22Rv1 (cell line): ENCODE measurements at regions not wholly inside any gene's neighbourhood (a gene's known extent, or its start where the extent isn't known, plus 50 kb on each side); places are given as distances from the start of the nearest gene placed in this dataset.

ENCODE experiments used
- H3K27ac ChIP-seq: fragments of 450-650 bp; 2 replicates; pipeline ENCODE4 v1.5.1; 2017
- CTCF ChIP-seq: fragments of 450-650 bp; IDR thresholded peaks from 2 replicates; pipeline ENCODE4 v1.5.1; 2017; ENCODE audit warnings: mild to moderate bottlenecking
- ZFX ChIP-seq: fragments of 450-650 bp; IDR thresholded peaks from 2 replicates; pipeline ENCODE4 v1.6.1; 2017; ENCODE audit warnings: antibody characterized with exemption, borderline replicate concordance

- no peak overlapping the region for H3K27ac ChIP-seq
These were observed 59.7 kb downstream of the GPX5 start for GRCh38 chr6:28585335-28585734.

GRCh38 chr6:28586324-28586723 lies 60.6 kb downstream of the GPX5 start:
- H3K27ac ChIP-seq = peak overlapping the region; percentile 83

More at GRCh38 chr6:28585335-28585734, 59.7 kb downstream of the GPX5 start:
- no peak for TF ChIP-seq ZFX
- TF ChIP-seq CTCF = no peak

GRCh38 chr6:28586962-28587745 lies 61.5 kb downstream of the GPX5 start:
- H3K27ac ChIP-seq = peak overlapping the region; percentile 83
- TF ChIP-seq CTCF (no peak), ZFX (no peak)

More at GRCh38 chr6:28586324-28586723, 60.6 kb downstream of the GPX5 start:
- no peak for TF ChIP-seq CTCF
- TF ChIP-seq ZFX = no peak

- peak overlapping the region; percentile 83 for H3K27ac ChIP-seq
- TF ChIP-seq ZFX (no peak), CTCF (no peak)
These were observed 62.0 kb downstream of the GPX5 start for GRCh38 chr6:28587746-28588075.

GRCh38 chr6:28588666-28589065 lies 63.0 kb downstream of the GPX5 start:
- TF ChIP-seq CTCF (no peak), ZFX (no peak)
- H3K27ac ChIP-seq = peak overlapping the region; percentile 83

- H3K27ac ChIP-seq = peak overlapping the region; percentile 83
- TF ChIP-seq CTCF (no peak), ZFX (no peak)
These were observed 63.7 kb downstream of the GPX5 start for GRCh38 chr6:28589234-28589956.

GRCh38 chr6:28589957-28590349 lies 64.3 kb downstream of the GPX5 start:
- peak overlapping the region; percentile 83 for H3K27ac ChIP-seq
- TF ChIP-seq ZFX (no peak), CTCF (no peak)
